HFFc6 (cell line): ENCODE measurements at regions not wholly inside any gene's neighbourhood (a gene's known extent, or its start where the extent isn't known, plus 50 kb on each side); places are given as distances from the start of the nearest gene placed in this dataset.

Experiments
- DNase-seq: peaks from one replicate; pipeline ENCODE4 v3.0.0-alpha.2; 2018
- H3K27ac Mint-ChIP-seq: 2 replicates; pipeline ENCODE4 v1.8.0; 2020; ENCODE audit warnings: mild to moderate bottlenecking, mixed read lengths
- H3K27me3 Mint-ChIP-seq: 2 replicates; pipeline ENCODE4 v1.8.0; 2021; ENCODE audit warnings: mild to moderate bottlenecking, moderate library complexity, mixed read lengths; ENCODE audit not compliant: insufficient read depth
- H3K36me3 Mint-ChIP-seq: 2 replicates; pipeline ENCODE4 v1.8.0; 2021; ENCODE audit warnings: low read depth, mixed read lengths
- H3K4me1 Mint-ChIP-seq: 2 replicates; pipeline ENCODE4 v1.8.0; 2020; ENCODE audit warnings: low read depth, mixed read lengths
- H3K4me3 Mint-ChIP-seq: 2 replicates; pipeline ENCODE4 v1.8.0; 2020; ENCODE audit warnings: mild to moderate bottlenecking, moderate library complexity, mixed read lengths
- H3K9me3 Mint-ChIP-seq: 2 replicates; pipeline ENCODE4 v1.8.0; 2020; ENCODE audit warnings: mild to moderate bottlenecking, mixed read lengths
- CTCF ChIP-seq: fragments of 200-600 bp; sonication (generic); IDR thresholded peaks from 2 replicates; pipeline ENCODE4 v1.5.0; 2021; ENCODE audit warnings: antibody characterized with exemption, mild to moderate bottlenecking

- Mint-ChIP-seq H3K27me3 (no peaks in the 10 kb centered on the region), H3K27ac (no peak overlapping the region), H3K4me1 (peaks cover 30% of the 10 kb centered on the region), H3K36me3 (no peaks in the 10 kb centered on the region), H3K9me3 (no peaks in the 10 kb centered on the region), H3K4me3 (no peak overlapping the region)
- DNase-seq, result no peak
- no peak for TF ChIP-seq CTCF
Observed at GRCh38 chr3:187522890-187523289, 147.3 kb downstream of the SST start.

GRCh38 chr3:187522293-187522692 is 147.9 kb downstream of the SST start:
- H3K27me3 Mint-ChIP-seq, result no peaks in the 10 kb centered on the region
- H3K36me3 Mint-ChIP-seq, result no peaks in the 10 kb centered on the region
- no peak overlapping the region for H3K27ac Mint-ChIP-seq
- H3K9me3 Mint-ChIP-seq, result no peaks in the 10 kb centered on the region
- no peak for DNase-seq
- no peak for TF ChIP-seq CTCF
- peaks cover 30% of the 10 kb centered on the region for H3K4me1 Mint-ChIP-seq
- H3K4me3 Mint-ChIP-seq, result no peak overlapping the region

- Mint-ChIP-seq H3K4me3 (no peak overlapping the region), H3K4me1 (peaks cover 30% of the 10 kb centered on the region), H3K27me3 (no peaks in the 10 kb centered on the region), H3K27ac (no peak overlapping the region), H3K9me3 (no peaks in the 10 kb centered on the region), H3K36me3 (no peaks in the 10 kb centered on the region)
- no peak for DNase-seq
- no peak for TF ChIP-seq CTCF
Observed at GRCh38 chr3:187521546-187521945, 148.6 kb downstream of the SST start.

GRCh38 chr3:187520027-187520945 is 149.9 kb downstream of the SST start:
- peak overlapping the region; percentile 77 for H3K27ac Mint-ChIP-seq
- peak; percentile 32 for DNase-seq
- H3K36me3 Mint-ChIP-seq, result no peaks in the 10 kb centered on the region
- H3K27me3 Mint-ChIP-seq, result no peaks in the 10 kb centered on the region
- peaks cover 30% of the 10 kb centered on the region for H3K4me1 Mint-ChIP-seq
- no peaks in the 10 kb centered on the region for H3K9me3 Mint-ChIP-seq
- TF ChIP-seq CTCF, result no peak
- peak overlapping the region; percentile 66 for H3K4me3 Mint-ChIP-seq

GRCh38 chr3:187519428-187519890 is 150.7 kb downstream of the SST start:
- Mint-ChIP-seq H3K27ac (peak overlapping the region; percentile 77), H3K4me1 (peaks cover 30% of the 10 kb centered on the region), H3K4me3 (peak overlapping the region; percentile 66), H3K36me3 (no peaks in the 10 kb centered on the region), H3K9me3 (no peaks in the 10 kb centered on the region), H3K27me3 (no peaks in the 10 kb centered on the region)
- DNase-seq, result peak; percentile 60
- TF ChIP-seq CTCF, result no peak
